Suprapubic skin (tissue), 4 donors: ENCODE measurements at regions not wholly inside any gene's neighbourhood (a gene's known extent, or its start where the extent isn't known, plus 50 kb on each side); places are given as distances from the start of the nearest gene placed in this dataset.

Experiments
- DNase-seq, 2 donors: peaks; one replicate each; pipeline ENCODE4 v3.0.0-alpha.2; 2019; ENCODE audit warnings: low spot score in 2 of 2
- H3K27ac ChIP-seq: fragments of 200-600 bp; sonication (generic); one replicate; pipeline ENCODE4 v1.5.1; 2019
- H3K27me3 ChIP-seq: fragments of 200-600 bp; sonication (generic); one replicate; pipeline ENCODE4 v1.5.1; 2019
- H3K36me3 ChIP-seq: fragments of 200-600 bp; sonication (generic); one replicate; pipeline ENCODE4 v1.5.1; 2019
- H3K4me1 ChIP-seq: fragments of 200-600 bp; sonication (generic); one replicate; pipeline ENCODE4 v1.5.1; 2019
- H3K4me3 ChIP-seq: fragments of 200-600 bp; sonication (generic); one replicate; pipeline ENCODE4 v1.5.1; 2019; ENCODE audit warnings: mild to moderate bottlenecking
- H3K9me3 ChIP-seq: fragments of 200-600 bp; sonication (generic); one replicate; pipeline ENCODE4 v1.5.1; 2019
- EP300 ChIP-seq: sonication (generic); formaldehyde crosslinking; IDR thresholded peaks from one replicate; pipeline ENCODE4 v1.6.1; 2017; ENCODE audit warnings: antibody characterized with exemption
- POLR2A ChIP-seq, 2 donors: fragments of 450-650 bp; IDR thresholded peaks; one replicate each; pipeline ENCODE4 v1.6.1; 2017; ENCODE audit warnings: antibody characterized with exemption in 2 of 2, mild to moderate bottlenecking in 2 of 2, moderate library complexity in 2 of 2
- POLR2AphosphoS5 ChIP-seq, 3 donors: sonication (generic); formaldehyde crosslinking; IDR thresholded peaks; one replicate each; pipeline ENCODE4 v1.6.1; 2017; ENCODE audit warnings: antibody characterized with exemption in 3 of 3
- WGBS: methylation state at CpG from one replicate; pipeline ENCODE4 v1.1.5; 2018; 5-methylcytosine and 5-hydroxymethylcytosine counted together
- TF ChIP-seq, protein P1 (sequence below), 2 donors: fragments of 200-600 bp in 1 of 2; fragments of 450-650 bp in 1 of 2; sonication (generic) in 1 of 2; IDR thresholded peaks; one replicate each; pipeline ENCODE4 v1.5.1; 2016 to 2019; ENCODE audit warnings: antibody characterized with exemption in 2 of 2, mild to moderate bottlenecking in 1 of 2, moderate library complexity in 1 of 2

DNA sequence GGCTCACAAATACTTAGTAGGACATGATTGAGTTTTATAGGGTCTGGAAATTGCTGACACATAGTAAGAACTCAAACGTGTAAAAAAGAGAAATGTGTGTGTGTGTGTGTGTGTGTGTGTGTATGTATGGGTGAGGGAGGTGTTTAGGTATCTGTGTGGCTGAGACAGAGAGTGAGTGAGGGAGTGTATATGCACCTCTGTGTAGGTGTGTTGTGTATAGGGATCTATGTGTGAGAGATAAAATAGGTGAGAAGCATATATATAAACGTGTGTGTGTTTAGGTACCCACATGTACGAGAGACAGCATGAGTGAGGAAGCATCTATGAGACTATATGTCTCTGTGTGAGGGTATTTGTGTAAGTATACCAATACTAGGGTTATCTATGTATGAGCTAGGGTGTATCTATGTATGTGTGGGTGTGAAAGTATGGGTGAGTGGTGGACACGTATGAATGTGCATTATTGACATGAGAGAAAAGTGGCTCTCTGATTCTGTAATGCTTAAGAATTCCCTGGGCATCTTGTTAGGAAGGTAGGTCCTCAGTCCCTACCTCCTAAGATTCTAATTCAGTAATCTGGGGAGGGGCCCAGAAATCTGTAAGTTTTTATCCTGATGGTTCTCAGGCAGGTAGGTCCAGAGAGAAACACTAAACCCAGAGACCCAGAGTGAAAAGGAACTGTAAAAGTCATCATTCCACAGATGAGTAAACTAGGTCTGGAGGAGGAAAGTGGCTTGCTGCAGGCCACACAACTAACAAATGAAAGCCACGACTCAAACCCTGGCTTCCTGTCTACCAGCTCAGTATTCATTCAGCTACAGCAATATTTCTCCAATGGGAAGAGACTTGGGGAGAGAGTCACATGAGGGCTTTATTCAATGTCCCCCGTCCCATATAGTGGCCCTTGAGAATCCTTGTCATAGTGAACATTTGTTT is 237.0 kb downstream of the IDS start:
- 61% methylated on average over 6 of the region's 6 CpGs for WGBS
- no peak for TF ChIP-seq POLR2AphosphoS5 (IDR thresholded peaks at IDR 0.05)
- TF ChIP-seq POLR2A (IDR thresholded peaks at IDR 0.05), result no peak
- TF ChIP-seq, protein P1, sequence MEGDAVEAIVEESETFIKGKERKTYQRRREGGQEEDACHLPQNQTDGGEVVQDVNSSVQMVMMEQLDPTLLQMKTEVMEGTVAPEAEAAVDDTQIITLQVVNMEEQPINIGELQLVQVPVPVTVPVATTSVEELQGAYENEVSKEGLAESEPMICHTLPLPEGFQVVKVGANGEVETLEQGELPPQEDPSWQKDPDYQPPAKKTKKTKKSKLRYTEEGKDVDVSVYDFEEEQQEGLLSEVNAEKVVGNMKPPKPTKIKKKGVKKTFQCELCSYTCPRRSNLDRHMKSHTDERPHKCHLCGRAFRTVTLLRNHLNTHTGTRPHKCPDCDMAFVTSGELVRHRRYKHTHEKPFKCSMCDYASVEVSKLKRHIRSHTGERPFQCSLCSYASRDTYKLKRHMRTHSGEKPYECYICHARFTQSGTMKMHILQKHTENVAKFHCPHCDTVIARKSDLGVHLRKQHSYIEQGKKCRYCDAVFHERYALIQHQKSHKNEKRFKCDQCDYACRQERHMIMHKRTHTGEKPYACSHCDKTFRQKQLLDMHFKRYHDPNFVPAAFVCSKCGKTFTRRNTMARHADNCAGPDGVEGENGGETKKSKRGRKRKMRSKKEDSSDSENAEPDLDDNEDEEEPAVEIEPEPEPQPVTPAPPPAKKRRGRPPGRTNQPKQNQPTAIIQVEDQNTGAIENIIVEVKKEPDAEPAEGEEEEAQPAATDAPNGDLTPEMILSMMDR (IDR thresholded peaks at IDR 0.05), result no peak
- no peak for TF ChIP-seq EP300
- H3K9me3 ChIP-seq, result no peaks in the 10 kb centered on the region
- no peaks in the 10 kb centered on the region for H3K27me3 ChIP-seq
- no peak overlapping the region for H3K4me3 ChIP-seq
- H3K4me1 ChIP-seq, result no peaks in the 10 kb centered on the region
- no peak overlapping the region for H3K27ac ChIP-seq
- no peak for DNase-seq
- no peaks in the 10 kb centered on the region for H3K36me3 ChIP-seq

DNA sequence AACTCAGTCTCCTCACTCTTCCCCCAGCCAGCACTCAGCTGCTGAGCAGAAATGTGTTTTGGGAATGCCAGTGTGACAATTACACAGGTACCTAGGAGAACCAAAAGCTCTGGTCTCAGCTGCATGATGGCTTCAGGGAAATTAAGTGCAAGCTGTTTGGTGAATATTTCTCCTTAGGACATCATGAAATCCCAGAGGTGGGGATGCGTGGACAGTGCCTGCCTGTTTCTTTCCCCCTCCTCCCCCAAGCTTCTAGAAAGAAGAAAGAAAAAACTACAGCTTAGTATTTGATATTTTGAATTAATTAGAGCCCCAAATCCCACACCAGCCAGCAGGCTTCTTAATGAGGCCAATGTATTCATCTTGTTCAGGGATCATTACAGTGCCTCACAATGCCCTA is 243.0 kb downstream of the IDS start:
- no peaks in the 10 kb centered on the region for H3K9me3 ChIP-seq
- H3K27me3 ChIP-seq, result no peaks in the 10 kb centered on the region
- H3K36me3 ChIP-seq, result no peaks in the 10 kb centered on the region
- no peaks in the 10 kb centered on the region for H3K4me1 ChIP-seq
- H3K27ac ChIP-seq, result no peak overlapping the region
- no peak overlapping the region for H3K4me3 ChIP-seq
- no peak for DNase-seq
- WGBS, result 82% methylated on average over 1 of the region's 1 CpG
- TF ChIP-seq, protein P1 (IDR thresholded peaks at IDR 0.05), result no peak
- no peak for TF ChIP-seq POLR2AphosphoS5 (IDR thresholded peaks at IDR 0.05)
- TF ChIP-seq POLR2A (IDR thresholded peaks at IDR 0.05), result no peak
- no peak for TF ChIP-seq EP300

DNA sequence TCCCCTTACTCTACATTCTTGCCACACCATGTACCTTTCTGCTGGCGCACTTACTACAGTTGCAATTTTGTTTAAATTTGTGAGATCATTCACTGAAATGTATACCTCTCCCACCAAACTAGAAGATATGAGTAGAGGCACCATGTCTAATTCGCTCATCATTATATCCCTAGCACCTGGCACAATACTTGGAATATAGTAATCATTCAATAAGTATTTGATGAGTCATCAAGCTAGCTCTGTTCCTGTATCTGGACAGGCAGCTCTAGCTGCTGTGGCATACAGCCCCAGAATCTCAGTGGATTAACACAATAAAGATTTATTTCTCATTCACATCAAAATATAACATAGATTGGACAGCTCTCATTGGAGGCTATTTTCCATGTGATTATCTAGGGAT is 245.9 kb downstream of the IDS start:
- no peak for DNase-seq
- no peak for TF ChIP-seq EP300
- no peak for TF ChIP-seq POLR2A (IDR thresholded peaks at IDR 0.05)
- 68% methylated on average over 2 of the region's 2 CpGs for WGBS
- Histone ChIP-seq H3K9me3 (no peaks in the 10 kb centered on the region), H3K4me1 (no peaks in the 10 kb centered on the region), H3K4me3 (no peak overlapping the region), H3K36me3 (no peaks in the 10 kb centered on the region), H3K27me3 (no peaks in the 10 kb centered on the region), H3K27ac (no peak overlapping the region)

DNA sequence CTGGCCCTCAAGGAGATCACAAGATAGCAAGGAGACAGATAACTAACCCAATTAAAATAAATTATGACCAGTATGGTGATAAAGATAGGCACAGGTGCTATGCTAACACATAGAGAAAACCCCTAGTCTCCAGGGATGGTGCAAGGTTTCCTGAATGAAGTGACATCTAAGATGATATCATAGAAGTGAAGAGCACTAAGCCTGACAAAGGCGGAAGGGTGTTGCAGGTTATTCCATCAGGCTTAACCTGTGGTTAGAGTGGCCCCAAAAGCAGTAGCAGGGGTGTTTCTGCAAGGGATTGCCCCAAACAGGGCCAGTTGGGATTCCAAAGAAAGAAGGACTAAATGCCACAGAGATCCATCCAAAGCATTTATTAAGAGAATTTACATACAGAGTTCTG is 249.2 kb downstream of the IDS start:
- Histone ChIP-seq H3K4me1 (no peaks in the 10 kb centered on the region), H3K4me3 (no peak overlapping the region), H3K27ac (no peak overlapping the region), H3K27me3 (no peaks in the 10 kb centered on the region), H3K9me3 (no peaks in the 10 kb centered on the region), H3K36me3 (no peaks in the 10 kb centered on the region)
- DNase-seq, result no peak
- TF ChIP-seq EP300 (no peak), POLR2AphosphoS5 (IDR thresholded peaks at IDR 0.05) (no peak), POLR2A (IDR thresholded peaks at IDR 0.05) (no peak)
- TF ChIP-seq, protein P1 (IDR thresholded peaks at IDR 0.05), result no peak
- 78% methylated on average over 1 of the region's 1 CpG for WGBS

DNA sequence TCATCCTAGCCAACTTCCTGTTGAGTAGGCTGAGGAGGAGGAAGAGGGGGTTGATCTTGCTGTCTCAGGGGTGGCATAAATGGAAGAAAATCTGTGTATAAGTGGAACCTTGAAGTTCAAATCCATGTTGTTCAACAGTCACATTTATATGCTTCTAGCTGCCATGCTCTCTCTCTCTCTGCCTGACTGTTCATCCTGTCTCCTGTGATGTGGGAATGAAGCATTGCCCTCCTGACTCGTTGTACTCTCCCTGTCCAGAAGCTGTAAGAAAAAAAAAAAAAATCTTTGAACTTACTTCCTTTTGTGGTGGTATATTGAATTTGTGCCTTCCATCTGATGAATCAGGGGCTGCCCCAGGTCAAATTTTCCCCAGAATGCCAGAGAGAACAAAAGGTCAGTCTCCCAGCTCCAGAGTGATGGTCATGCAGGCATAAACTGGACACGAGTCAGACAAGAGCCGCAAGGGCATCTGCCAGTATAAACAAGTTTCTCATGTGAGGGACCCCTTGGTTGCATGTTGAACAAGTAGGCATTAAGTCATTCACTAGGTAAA is 257.0 kb downstream of the IDS start:
- no peak overlapping the region for H3K27ac ChIP-seq
- no peaks in the 10 kb centered on the region for H3K36me3 ChIP-seq
- 63% methylated on average over 3 of the region's 3 CpGs for WGBS
- TF ChIP-seq POLR2AphosphoS5 (IDR thresholded peaks at IDR 0.05) (no peak), EP300 (no peak), POLR2A (IDR thresholded peaks at IDR 0.05) (no peak)
- TF ChIP-seq, protein P1 (IDR thresholded peaks at IDR 0.05), result no peak
- no peaks in the 10 kb centered on the region for H3K27me3 ChIP-seq
- H3K9me3 ChIP-seq, result no peaks in the 10 kb centered on the region
- no peak overlapping the region for H3K4me3 ChIP-seq
- DNase-seq, result no peak
- no peaks in the 10 kb centered on the region for H3K4me1 ChIP-seq
